Parathyroid adenoma (tissue), 2 donors: ENCODE measurements at regions not wholly inside any gene's neighbourhood (a gene's known extent, or its start where the extent isn't known, plus 50 kb on each side); places are given as distances from the start of the nearest gene placed in this dataset.
"Not testable (repeated sequence)": the region's sequence is repeated elsewhere in the genome, so short reads cannot be mapped to it uniquely, and the experiment has no call there.

Experiments
- H2AFZ ChIP-seq: fragments of 300-600 bp; sonication (generic); one replicate; pipeline ENCODE4 v1.7.0; 2017; ENCODE audit warnings: antibody characterized with exemption, mild to moderate bottlenecking
- H3K27ac ChIP-seq: fragments of 300-600 bp; sonication (generic); one replicate; pipeline ENCODE4 v1.7.0; 2017
- H3K27me3 ChIP-seq: fragments of 300-600 bp; sonication (generic); one replicate; pipeline ENCODE4 v1.7.0; 2017; ENCODE audit warnings: low read length; ENCODE audit not compliant: control insufficient read depth, insufficient read depth
- H3K36me3 ChIP-seq: fragments of 300-600 bp; sonication (generic); one replicate; pipeline ENCODE4 v1.7.0; 2017; ENCODE audit warnings: low read length; ENCODE audit not compliant: control insufficient read depth, insufficient read depth
- H3K4me1 ChIP-seq: fragments of 300-600 bp; sonication (generic); one replicate; pipeline ENCODE4 v1.7.0; 2017; ENCODE audit warnings: control low read depth
- H3K4me2 ChIP-seq: fragments of 300-600 bp; sonication (generic); one replicate; pipeline ENCODE4 v1.7.0; 2017; ENCODE audit warnings: low read length
- H3K4me3 ChIP-seq: fragments of 300-600 bp; sonication (generic); one replicate; pipeline ENCODE4 v1.7.0; 2017; ENCODE audit warnings: low read depth, low read length
- H3K79me2 ChIP-seq: fragments of 300-600 bp; sonication (generic); one replicate; pipeline ENCODE4 v1.7.0; 2017; ENCODE audit warnings: control low read depth
- H3K9ac ChIP-seq: fragments of 300-600 bp; sonication (generic); one replicate; pipeline ENCODE4 v1.7.0; 2017; ENCODE audit warnings: mild to moderate bottlenecking
- H3K9me3 ChIP-seq: fragments of 300-600 bp; sonication (generic); one replicate; pipeline ENCODE4 v1.7.0; 2017; ENCODE audit warnings: low read length; ENCODE audit not compliant: control insufficient read depth
- CTCF ChIP-seq: fragments of 300-600 bp; sonication (generic); IDR thresholded peaks from one replicate; pipeline ENCODE4 v1.7.0; 2017; ENCODE audit warnings: antibody characterized with exemption, mild to moderate bottlenecking
- donor health status: primary hyperparathyroidism.

DNA sequence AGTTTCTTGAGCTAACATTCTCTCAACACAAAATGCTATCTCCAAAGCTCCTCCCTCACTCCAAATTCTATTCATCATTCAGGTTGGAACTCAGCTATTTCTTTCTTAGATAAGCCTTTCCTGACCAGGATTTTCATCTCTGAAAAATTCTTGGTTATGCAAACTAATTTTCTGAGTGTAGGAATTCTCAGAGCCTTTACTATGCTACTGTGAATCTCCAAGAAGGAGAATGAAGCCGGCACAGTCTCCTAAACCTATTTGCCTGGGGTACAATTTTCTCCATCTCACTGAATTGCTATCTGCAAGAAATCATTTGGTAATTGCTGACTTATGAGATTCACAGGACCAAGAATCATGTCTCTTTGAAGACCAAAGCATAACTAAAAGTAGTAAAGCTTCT lies 325.9 kb upstream of the ESRRG start:
- H3K36me3 ChIP-seq = no peaks in the 10 kb centered on the region
- H3K4me2 ChIP-seq = no peak overlapping the region
- no peak for TF ChIP-seq CTCF
- no peak overlapping the region for H3K9ac ChIP-seq
- no peaks in the 10 kb centered on the region for H3K27me3 ChIP-seq
- peaks cover 13% of the 10 kb centered on the region for H3K4me1 ChIP-seq
- no peak overlapping the region for H3K27ac ChIP-seq
- peaks cover 15% of the 10 kb centered on the region for H3K79me2 ChIP-seq
- H2AFZ ChIP-seq = no peak overlapping the region
- H3K4me3 ChIP-seq = no peak overlapping the region
- H3K9me3 ChIP-seq = no peaks in the 10 kb centered on the region

DNA sequence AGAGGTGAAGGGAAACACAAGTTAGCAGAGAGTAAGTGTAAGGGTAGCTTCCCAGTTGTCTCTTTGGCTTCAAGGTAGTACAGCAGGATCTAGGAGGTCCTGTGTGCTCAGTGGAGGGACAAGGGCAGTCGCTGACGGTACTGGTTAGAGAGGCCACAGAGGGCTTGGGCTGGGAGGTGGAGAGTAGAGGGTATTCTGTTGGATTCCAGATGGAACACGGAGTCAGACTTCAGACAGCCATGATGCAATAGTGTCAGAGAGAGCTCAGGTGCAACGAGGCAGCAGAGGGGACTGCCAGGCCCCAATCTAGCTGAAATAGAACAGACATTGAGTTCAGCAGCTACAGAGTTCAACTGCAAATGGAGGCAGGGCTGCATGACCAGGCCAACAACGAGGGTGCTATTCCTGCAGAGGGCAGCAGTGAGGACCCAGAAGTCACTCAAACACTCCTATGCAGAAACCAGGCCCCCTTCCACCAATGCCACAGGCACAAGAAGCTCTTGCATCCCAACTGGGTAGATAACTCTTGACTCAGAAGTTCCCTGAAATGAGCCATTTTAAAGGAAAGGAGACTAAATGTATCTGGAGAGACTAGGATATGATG lies 325.0 kb upstream of the ESRRG start:
- no peak overlapping the region for H3K4me3 ChIP-seq
- TF ChIP-seq CTCF = no peak
- H3K27me3 ChIP-seq = no peaks in the 10 kb centered on the region
- no peaks in the 10 kb centered on the region for H3K9me3 ChIP-seq
- no peak overlapping the region for H3K27ac ChIP-seq
- H3K4me1 ChIP-seq = peaks cover 13% of the 10 kb centered on the region
- no peak overlapping the region for H2AFZ ChIP-seq
- peaks cover 15% of the 10 kb centered on the region for H3K79me2 ChIP-seq
- no peak overlapping the region for H3K4me2 ChIP-seq
- no peaks in the 10 kb centered on the region for H3K36me3 ChIP-seq
- no peak overlapping the region for H3K9ac ChIP-seq

DNA sequence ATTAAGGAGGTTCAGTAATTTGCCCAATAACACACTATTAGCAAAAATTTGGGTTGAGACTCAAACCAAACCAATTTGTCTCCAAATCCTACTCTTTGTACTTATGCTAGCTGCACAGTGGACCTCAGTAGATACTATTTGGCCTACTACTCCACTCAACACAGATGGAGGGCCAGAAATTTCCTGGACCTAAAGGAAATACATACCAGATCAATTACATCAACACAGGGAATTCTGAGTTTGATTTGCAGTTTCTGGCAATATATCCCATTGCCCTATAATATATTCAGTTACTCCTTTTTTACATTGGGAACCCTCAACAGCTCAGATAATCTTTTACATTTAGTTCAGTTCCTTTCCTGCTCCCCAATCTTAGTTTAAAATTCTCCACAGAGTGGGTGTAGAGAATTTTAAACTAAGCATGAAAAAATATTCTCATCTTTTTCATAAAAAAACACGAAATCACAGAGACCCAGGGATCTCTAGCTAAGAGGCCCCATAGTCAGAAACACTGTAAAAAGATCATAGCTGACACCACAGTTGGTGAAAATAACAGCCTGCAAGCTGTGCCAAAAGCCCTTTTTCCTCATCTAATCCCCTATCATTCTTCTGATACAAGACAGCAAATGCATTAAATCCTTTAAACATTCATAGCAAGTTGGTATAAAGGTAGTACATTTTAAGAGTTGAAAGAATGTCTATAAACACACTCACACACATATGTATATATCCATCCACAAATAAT lies 317.7 kb upstream of the ESRRG start:
- TF ChIP-seq CTCF = no peak
- Histone ChIP-seq H3K9ac (no peak overlapping the region), H3K27me3 (no peaks in the 10 kb centered on the region), H2AFZ (no peak overlapping the region), H3K4me2 (no peak overlapping the region), H3K36me3 (no peaks in the 10 kb centered on the region), H3K27ac (no peak overlapping the region), H3K79me2 (peaks cover 10% of the 10 kb centered on the region), H3K4me3 (no peak overlapping the region), H3K9me3 (no peaks in the 10 kb centered on the region), H3K4me1 (peaks cover 3% of the 10 kb centered on the region)

GRCh38 chr1:217039926-217040325 lies 316.7 kb upstream of the ESRRG start:
- Histone ChIP-seq H3K9ac (no peak overlapping the region), H3K4me3 (no peak overlapping the region)

GRCh38 chr1:217039139-217039538 lies 315.9 kb upstream of the ESRRG start:
- not testable (repeated sequence) for H3K27ac ChIP-seq, H3K27me3 ChIP-seq, H2AFZ ChIP-seq, H3K9me3 ChIP-seq, H3K4me3 ChIP-seq, H3K9ac ChIP-seq, H3K36me3 ChIP-seq, H3K4me1 ChIP-seq, H3K4me2 ChIP-seq
- H3K79me2 ChIP-seq = peaks cover 10% of the 10 kb centered on the region

More at GRCh38 chr1:217039926-217040325, 316.7 kb upstream of the ESRRG start:
- Histone ChIP-seq H2AFZ (no peak overlapping the region), H3K9me3 (no peaks in the 10 kb centered on the region), H3K36me3 (no peaks in the 10 kb centered on the region), H3K4me1 (peaks cover 3% of the 10 kb centered on the region), H3K4me2 (no peak overlapping the region), H3K27me3 (no peaks in the 10 kb centered on the region), H3K79me2 (peaks cover 10% of the 10 kb centered on the region), H3K27ac (no peak overlapping the region)
- no peak for TF ChIP-seq CTCF
